GM23338 (cell line): ENCODE measurements at regions not wholly inside any gene's neighbourhood (a gene's known extent, or its start where the extent isn't known, plus 50 kb on each side); places are given as distances from the start of the nearest gene placed in this dataset.

Source experiments
- CREB1 ChIP-seq: fragments of 250-450 bp; sonication (Bioruptor Pico); IDR thresholded peaks from 2 replicates; pipeline ENCODE4 v1.5.0; 2020; ENCODE audit warnings: low read depth, mild to moderate bottlenecking, moderate library complexity
- EZH2 ChIP-seq: fragments of 200-600 bp; sonication (generic); IDR thresholded peaks from one replicate; pipeline ENCODE4 v1.8.0; 2017; ENCODE audit warnings: antibody characterized with exemption, mild to moderate bottlenecking, low read depth; ENCODE audit not compliant: unreplicated experiment
- EZH2phosphoT487 ChIP-seq: fragments of 200-600 bp; sonication (generic); IDR thresholded peaks from one replicate; pipeline ENCODE4 v1.8.1; 2018; ENCODE audit warnings: antibody characterized with exemption; ENCODE audit not compliant: unreplicated experiment
- POLR2AphosphoS5 ChIP-seq: IDR thresholded peaks from 2 replicates; pipeline ENCODE4 v1.6.1; 2016; ENCODE audit warnings: antibody characterized with exemption, low read depth
- TF ChIP-seq, protein P1 (sequence below), 2 experiments: fragments of 200-600 bp in 1 of 2; sonication (generic) in 1 of 2; conservative IDR thresholded peaks; 2 replicates each; pipeline versions ENCODE4 v1.5.1 to v1.6.1; 2016 to 2017; ENCODE audit warnings: antibody characterized with exemption in 2 of 2, low read depth in 2 of 2, mild to moderate bottlenecking in 2 of 2, moderate library complexity in 1 of 2

- TF ChIP-seq, protein P1, sequence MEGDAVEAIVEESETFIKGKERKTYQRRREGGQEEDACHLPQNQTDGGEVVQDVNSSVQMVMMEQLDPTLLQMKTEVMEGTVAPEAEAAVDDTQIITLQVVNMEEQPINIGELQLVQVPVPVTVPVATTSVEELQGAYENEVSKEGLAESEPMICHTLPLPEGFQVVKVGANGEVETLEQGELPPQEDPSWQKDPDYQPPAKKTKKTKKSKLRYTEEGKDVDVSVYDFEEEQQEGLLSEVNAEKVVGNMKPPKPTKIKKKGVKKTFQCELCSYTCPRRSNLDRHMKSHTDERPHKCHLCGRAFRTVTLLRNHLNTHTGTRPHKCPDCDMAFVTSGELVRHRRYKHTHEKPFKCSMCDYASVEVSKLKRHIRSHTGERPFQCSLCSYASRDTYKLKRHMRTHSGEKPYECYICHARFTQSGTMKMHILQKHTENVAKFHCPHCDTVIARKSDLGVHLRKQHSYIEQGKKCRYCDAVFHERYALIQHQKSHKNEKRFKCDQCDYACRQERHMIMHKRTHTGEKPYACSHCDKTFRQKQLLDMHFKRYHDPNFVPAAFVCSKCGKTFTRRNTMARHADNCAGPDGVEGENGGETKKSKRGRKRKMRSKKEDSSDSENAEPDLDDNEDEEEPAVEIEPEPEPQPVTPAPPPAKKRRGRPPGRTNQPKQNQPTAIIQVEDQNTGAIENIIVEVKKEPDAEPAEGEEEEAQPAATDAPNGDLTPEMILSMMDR (conservative IDR thresholded peaks at IDR 0.05; ENCODE audit: low read depth in 2 of 2) = no peak
- TF ChIP-seq CREB1 (CRISPR knock-in tag) (no peak), EZH2 (no peak), POLR2AphosphoS5 (no peak), EZH2phosphoT487 (no peak)
Measured at GRCh38 chr5:56325039-56325438, 91.9 kb upstream of the ANKRD55 start.
